ENCODE measurements at regions not wholly inside any gene's neighbourhood (a gene's known extent, or its start where the extent isn't known, plus 50 kb on each side); places are given as distances from the start of the nearest gene placed in this dataset.

DNA sequence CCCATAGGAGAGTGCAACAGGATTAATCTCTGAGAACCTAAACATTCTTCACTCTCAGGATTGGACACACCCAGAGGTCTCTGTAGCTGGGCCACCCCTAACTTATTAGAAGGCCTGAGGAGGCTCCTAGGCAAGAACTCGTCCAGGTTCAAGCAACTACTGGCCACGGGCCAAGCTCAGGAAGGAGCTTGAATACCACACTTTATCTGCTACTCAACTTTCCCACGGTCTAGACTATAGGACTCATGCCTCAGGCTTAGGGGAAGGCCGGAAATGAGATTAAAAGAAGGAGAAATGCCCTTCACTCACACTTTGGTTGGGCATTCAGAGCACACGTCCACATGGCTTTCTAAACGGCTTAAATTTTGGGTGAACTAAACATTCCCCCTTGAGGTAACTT, 142.8 kb upstream of the PHYHIPL start:
- Histone ChIP-seq H4K20me1 (ENCODE audit: insufficient read depth, low read length) (no peaks in the 10 kb centered on the region), H3K4ac (ENCODE audit: low read depth, low read length) (no peak overlapping the region), H3K4me1 (ENCODE audit: control insufficient read depth, insufficient read depth, low read length) (no peaks in the 10 kb centered on the region), H3K4me3 (ENCODE audit: insufficient read depth, low read depth, low read length) (no peak overlapping the region), H2BK15ac (ENCODE audit: low read depth, low read length) (no peak overlapping the region), H3K27ac (ENCODE audit: insufficient read depth, low read length) (no peak overlapping the region), H2AK5ac (ENCODE audit: low read depth, low read length) (no peak overlapping the region), H2AFZ (replicated peaks; ENCODE audit: low read length, poor library complexity) (no peak overlapping the region), H4K8ac (ENCODE audit: low read depth in 2 of 2, low read length in 2 of 2) (no peak overlapping the region), H3K9me3 (ENCODE audit: control insufficient read depth, insufficient read depth, low read length) (no peaks in the 10 kb centered on the region), H4K5ac (ENCODE audit: low read depth, low read length) (no peak overlapping the region), H3K4me2 (ENCODE audit: low read depth, low read length) (no peak overlapping the region), H3K9me1 (ENCODE audit: insufficient read depth, low read length) (no peaks in the 10 kb centered on the region), H4K91ac (ENCODE audit: insufficient read depth, low read depth, low read length) (no peak overlapping the region), H3K14ac (replicated peaks; ENCODE audit: low read depth, low read length) (no peak overlapping the region), H3K27me3 (ENCODE audit: control insufficient read depth, insufficient read depth, low read length) (no peaks in the 10 kb centered on the region), H3K23ac (ENCODE audit: low read depth, low read length) (no peak overlapping the region), H2BK20ac (ENCODE audit: low read depth, low read length) (no peak overlapping the region), H3K79me1 (ENCODE audit: low read depth in 1 of 2, low read length in 2 of 2) (no peaks in the 10 kb centered on the region), H3K36me3 (ENCODE audit: control insufficient read depth, insufficient read depth, low read length) (no peaks in the 10 kb centered on the region), H3K56ac (ENCODE audit: extremely low read depth, insufficient read depth, low read length) (no peak overlapping the region), H2AK9ac (replicated peaks; ENCODE audit: low read depth, low read length, poor library complexity) (no peak overlapping the region), H2BK120ac (ENCODE audit: low read depth, low read length) (no peak overlapping the region), H2BK5ac (ENCODE audit: low read depth, low read length, poor library complexity, severe bottlenecking) (no peak overlapping the region), H3K18ac (ENCODE audit: low read depth, low read length) (no peak overlapping the region), H3K9ac (ENCODE audit: low read depth, low read length) (no peak overlapping the region)
- in situ Hi-C loops (cut with MboI; ENCODE audit: low sequenced_read_pairs) (no loop called here), intact Hi-C loops (cut with micrococcal nuclease) (no loop called here), dilution Hi-C loops (cut with HindIII; ENCODE audit: low sequenced_read_pairs, unreplicated experiment) (no loop called here)
- no peak for TF ChIP-seq MAFK (IDR thresholded peaks at IDR 0.05; ENCODE audit: low read depth, low read length)
- no peak for TF ChIP-seq CEBPB (IDR thresholded peaks at IDR 0.05; ENCODE audit: low read depth, low read length)
- TF ChIP-seq USF2 (IDR thresholded peaks at IDR 0.05; ENCODE audit: low read depth, low read length): no peak
- no peak for TF ChIP-seq MAZ (IDR thresholded peaks at IDR 0.05; ENCODE audit: borderline replicate concordance, low read depth, low read length)
- TF ChIP-seq POLR2A (IDR thresholded peaks at IDR 0.05; ENCODE audit: low read depth, low read length): no peak
- TF ChIP-seq MXI1 (IDR thresholded peaks at IDR 0.05; ENCODE audit: borderline replicate concordance, low read depth, low read length): no peak
- TF ChIP-seq RAD21 (IDR thresholded peaks at IDR 0.05; ENCODE audit: low read length): no peak
- no peak for TF ChIP-seq CTCF (conservative IDR thresholded peaks at IDR 0.05; ENCODE audit: low read depth, low read length)
- no peak for TF ChIP-seq RFX5 (IDR thresholded peaks at IDR 0.05; ENCODE audit: low read depth, low read length)
- TF ChIP-seq SMC3 (IDR thresholded peaks at IDR 0.05; ENCODE audit: low read depth, low read length): no peak
- no peak for TF ChIP-seq RCOR1 (IDR thresholded peaks at IDR 0.05; ENCODE audit: insufficient replicate concordance, low read length)
- TF ChIP-seq, protein P1, sequence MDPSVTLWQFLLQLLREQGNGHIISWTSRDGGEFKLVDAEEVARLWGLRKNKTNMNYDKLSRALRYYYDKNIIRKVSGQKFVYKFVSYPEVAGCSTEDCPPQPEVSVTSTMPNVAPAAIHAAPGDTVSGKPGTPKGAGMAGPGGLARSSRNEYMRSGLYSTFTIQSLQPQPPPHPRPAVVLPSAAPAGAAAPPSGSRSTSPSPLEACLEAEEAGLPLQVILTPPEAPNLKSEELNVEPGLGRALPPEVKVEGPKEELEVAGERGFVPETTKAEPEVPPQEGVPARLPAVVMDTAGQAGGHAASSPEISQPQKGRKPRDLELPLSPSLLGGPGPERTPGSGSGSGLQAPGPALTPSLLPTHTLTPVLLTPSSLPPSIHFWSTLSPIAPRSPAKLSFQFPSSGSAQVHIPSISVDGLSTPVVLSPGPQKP (IDR thresholded peaks at IDR 0.05; ENCODE audit: borderline replicate concordance, low read depth, low read length): no peak
- no peak for TF ChIP-seq FOS (IDR thresholded peaks at IDR 0.05; ENCODE audit: low read depth, low read length)
- no peak for TF ChIP-seq CHD1 (IDR thresholded peaks at IDR 0.05; ENCODE audit: low read depth, low read length)
- TF ChIP-seq BHLHE40 (IDR thresholded peaks at IDR 0.05; ENCODE audit: low read depth, low read length): no peak
- no peak for TF ChIP-seq NFE2L2 (IDR thresholded peaks at IDR 0.05; ENCODE audit: low read depth, low read length)
- CTCF ChIA-PET: no interaction called here
- no peak for DNase-seq
- 48% methylated on average over 4 of the region's 6 CpGs; no CpG with 5 or more reads in 1 of the 2 experiments for WGBS, 2 experiments (ENCODE audit: extremely low coverage in 2 of 2, insufficient read length in 1 of 2)
- POLR2A ChIA-PET (ENCODE audit: unreplicated experiment): no interaction called here
- no peak for ATAC-seq (ENCODE audit: low read depth)
- no TSS peak for BruUV-seq (replicated peaks)
